H4 (cell line): ENCODE measurements at regions not wholly inside any gene's neighbourhood (a gene's known extent, or its start where the extent isn't known, plus 50 kb on each side); places are given as distances from the start of the nearest gene placed in this dataset.

Source experiments
- DNase-seq: peaks from one replicate; pipeline ENCODE4 v3.0.0-alpha.2; 2015; ENCODE audit warnings: low spot score

DNA sequence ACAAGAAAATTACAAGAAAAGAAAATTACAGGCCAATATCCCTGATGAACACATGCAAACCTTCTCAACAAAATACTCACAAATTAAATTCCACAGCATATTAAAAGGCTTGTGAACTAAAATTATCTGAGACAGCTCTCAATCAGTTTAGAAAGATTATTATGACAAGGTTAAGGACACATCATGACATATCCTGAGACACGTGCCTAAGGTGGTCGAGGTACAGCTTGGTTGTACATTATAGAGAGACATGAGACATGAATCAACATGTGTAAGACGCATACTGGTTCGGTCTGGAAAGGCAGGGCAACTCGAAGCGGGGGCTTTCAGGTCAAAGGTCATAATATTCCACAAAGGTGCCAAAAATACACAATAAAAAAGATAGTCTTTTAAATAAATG is 598.3 kb upstream of the REG3G start:
- DNase-seq: no peak

GRCh38 chr2:78431241-78431640 is 594.3 kb upstream of the REG3G start:
- peak; percentile 9 for DNase-seq

GRCh38 chr2:78439122-78439521 is 586.4 kb upstream of the REG3G start:
- no peak for DNase-seq

DNA sequence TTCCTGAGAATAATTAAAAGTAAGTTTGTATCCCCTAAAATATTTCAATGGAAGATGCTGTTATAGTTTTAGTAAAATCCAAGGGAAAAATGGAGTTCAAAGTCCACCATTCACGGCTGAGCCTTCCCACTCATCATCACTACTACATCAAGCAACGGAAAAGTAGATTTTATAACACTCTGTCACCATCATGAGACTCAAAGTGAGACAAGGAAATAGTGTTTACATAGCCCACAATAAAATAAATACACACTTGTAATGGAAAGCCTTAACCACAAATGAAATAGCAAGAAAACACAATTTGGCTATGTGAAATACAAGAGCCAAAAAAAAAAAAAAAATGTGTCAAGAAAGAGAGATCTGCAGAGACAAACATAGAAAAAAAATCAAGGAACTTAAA is 569.9 kb upstream of the REG3G start:
- DNase-seq: peak; percentile 76

DNA sequence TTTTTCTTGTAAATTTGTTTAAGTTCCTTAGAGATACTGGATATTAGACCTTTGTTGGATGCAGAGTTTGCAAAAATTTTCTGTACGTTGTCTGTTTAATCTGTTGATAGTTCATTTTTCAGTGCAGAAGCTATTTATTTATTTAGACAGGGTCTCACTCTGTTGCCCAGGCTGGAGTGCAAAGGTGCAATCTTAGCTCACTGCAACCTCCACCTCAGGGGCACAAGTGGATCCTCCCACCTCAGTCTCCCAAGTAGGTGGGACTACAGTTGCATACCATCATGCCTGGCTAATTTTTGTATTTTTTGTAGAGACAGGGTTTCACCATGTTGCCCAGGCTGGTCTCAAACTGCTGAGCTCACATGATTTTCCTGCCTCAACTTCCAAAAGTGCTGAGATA is 568.2 kb upstream of the REG3G start:
- no peak for DNase-seq

- peak; percentile 38 for DNase-seq
Observed at GRCh38 chr2:78465707-78466106, 559.8 kb upstream of the REG3G start.

GRCh38 chr2:78476619-78477229 is 548.8 kb upstream of the REG3G start:
- no peak for DNase-seq

GRCh38 chr2:78486565-78486964 is 538.9 kb upstream of the REG3G start:
- no peak for DNase-seq

GRCh38 chr2:78498125-78498524 is 527.4 kb upstream of the REG3G start:
- DNase-seq: no peak

DNA sequence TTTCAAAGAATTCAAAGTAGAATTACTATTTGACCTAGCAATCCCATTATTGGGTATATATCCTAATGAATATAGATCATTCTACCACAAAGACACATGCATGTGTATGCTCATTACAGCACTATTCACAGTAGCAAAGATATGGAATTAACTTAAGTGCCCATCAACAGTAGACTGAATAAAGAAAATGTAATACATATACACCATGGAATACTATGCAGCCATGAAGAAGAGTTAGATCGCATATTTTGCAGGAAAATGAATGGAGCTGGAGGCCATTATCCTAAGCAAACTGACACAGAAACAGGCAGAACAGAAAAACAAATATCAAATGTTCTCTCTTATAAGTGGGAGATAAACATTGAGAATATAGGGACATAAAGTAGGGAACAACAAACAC is 519.2 kb upstream of the REG3G start:
- DNase-seq: no peak

- no peak for DNase-seq
Observed at GRCh38 chr2:78521938-78522337, 503.6 kb upstream of the REG3G start.

DNA sequence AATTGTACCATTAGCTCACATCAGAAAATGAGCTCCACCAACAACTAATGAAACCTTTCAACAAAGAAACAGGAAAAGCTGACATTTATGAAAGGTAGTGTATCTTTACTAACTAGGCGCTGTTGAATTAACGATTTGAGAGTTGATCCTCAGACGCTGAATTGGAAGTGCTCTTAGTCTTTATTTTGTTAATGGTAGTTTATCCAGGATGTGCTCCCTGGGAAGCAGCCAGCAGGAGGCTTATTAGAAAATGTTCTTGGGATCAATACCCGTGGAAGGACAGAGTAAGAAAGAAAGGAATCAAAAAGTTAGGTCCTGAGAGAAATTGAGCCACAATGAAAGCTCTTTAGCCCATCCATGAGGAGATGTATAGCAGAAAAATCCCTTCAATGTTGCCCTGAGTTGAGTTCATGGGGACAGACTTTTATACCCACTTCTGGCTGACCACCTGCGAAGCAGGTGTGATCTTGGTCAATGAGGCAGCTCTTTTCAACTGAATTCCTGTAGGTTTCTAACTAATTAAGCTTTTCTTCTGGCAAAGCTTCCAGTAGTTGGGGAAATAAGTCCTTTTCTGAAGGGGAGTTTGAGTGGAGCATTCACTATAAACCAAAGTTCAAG is 492.6 kb upstream of the REG3G start:
- DNase-seq: no peak

DNA sequence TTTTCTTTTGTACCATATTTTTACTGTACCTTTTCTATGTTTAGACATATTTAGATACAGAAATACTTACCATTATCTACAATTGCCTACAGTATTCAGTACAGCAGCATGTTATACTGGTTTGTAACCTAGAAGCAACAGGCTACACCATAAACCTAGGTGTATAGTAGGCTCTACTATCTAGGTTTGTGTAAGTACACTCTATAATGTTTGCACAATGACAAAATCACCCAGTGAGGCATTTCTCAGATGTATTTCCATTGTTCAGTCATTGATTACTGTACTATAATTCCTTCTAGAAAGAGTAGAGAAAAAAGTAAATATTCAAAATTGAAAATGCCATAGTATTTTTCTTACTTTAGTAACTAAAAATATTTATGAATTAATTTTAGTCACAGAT is 490.1 kb upstream of the REG3G start:
- no peak for DNase-seq

GRCh38 chr2:78538322-78538721 is 487.2 kb upstream of the REG3G start:
- no peak for DNase-seq

GRCh38 chr2:78540255-78540654 is 485.2 kb upstream of the REG3G start:
- no peak for DNase-seq

DNA sequence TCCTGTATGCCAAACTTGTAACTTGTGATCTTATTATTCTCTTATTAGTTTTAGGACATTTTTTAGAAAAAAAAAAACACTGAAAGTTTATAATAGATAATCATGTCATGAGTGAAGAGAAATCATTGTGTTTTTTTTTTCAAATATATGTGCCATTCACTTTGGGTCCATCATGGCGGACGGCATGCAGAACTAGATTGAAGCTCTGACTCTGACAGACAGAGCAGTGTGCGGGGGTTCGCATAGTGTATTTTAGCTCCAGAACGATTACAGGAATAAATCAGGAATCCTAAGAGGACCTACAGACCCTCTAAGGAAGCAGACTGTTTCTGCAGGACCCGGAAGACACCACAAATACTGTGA is 484.4 kb upstream of the REG3G start:
- DNase-seq: no peak

GRCh38 chr2:78541451-78542267 is 483.8 kb upstream of the REG3G start:
- peak; percentile 92 for DNase-seq

GRCh38 chr2:78546843-78547242 is 478.7 kb upstream of the REG3G start:
- DNase-seq: no peak

DNA sequence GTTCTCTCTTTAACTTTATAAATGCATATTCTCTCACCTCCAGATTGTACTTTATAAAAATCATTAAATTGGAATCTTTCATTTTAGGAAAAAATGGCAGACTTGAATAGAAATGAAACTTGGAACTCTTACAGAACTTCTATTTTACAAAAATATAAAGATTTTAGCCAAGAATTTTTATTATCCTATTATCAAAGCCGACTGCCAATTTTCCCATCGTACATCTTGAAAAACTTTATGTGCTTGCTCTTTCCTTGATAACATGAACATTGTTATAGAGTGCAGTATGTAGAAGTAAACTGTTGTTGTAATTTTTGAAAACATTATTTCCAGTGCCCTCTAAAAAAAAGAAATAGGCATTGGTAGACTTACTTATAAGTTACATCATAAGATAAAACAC is 475.7 kb upstream of the REG3G start:
- DNase-seq: no peak

DNA sequence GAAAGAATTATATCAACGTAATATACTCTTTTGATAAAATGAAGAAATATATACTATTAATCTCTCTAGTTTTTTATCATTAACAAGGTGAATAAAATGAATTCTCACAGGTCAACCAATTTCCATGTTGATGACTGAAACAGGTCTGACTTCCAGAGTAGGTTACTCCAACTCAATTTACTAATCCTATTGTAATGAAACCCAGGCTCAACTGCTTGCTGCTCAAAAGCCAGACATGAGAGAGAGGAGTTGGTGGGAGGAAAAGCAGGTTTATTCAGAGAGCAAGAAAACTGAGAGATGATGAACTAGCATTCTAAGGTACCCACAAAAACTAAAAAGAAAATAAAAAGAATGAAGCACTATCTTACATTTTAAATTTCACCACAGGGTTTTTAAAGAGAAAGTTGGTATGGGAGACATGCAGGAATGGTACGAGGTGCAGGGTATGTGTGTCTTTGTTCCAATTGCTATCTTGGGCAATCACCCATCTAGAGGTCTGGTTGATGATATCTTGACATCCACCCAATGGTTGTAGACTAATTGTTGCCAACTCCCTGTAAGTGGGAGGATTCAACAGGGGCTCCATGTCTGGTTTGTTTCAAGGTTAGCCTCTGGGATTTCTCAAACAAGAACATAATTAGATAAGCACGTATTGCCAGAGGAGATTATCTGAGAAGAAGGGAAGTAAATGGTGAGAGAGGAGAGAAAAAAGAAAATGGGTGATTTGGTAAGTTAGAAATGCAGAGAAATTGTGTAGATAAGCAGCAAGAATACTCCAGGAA is 471.4 kb upstream of the REG3G start:
- DNase-seq: no peak

- DNase-seq: no peak
Observed at GRCh38 chr2:78561876-78562275, 463.6 kb upstream of the REG3G start.

DNA sequence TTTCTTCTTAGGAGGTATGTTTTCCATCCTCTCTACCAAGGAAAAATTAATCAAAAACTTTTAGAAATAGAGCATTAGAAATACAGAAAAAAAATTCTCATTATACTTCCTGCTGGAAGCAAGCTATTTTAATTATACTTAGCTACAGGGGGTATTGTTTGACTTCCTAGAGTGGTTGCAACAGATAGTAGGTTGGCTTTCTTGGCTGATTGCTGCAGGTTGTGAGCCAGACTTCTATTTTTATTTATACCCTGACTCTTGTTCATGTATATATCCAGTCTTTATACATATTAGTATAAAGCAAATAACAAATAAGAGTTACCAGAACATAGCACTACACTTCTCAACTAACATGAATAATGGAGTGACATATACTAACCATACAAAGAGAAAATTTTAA is 460.8 kb upstream of the REG3G start:
- DNase-seq: no peak
